ENCODE measurements at regions not wholly inside any gene's neighbourhood (a gene's known extent, or its start where the extent isn't known, plus 50 kb on each side); places are given as distances from the start of the nearest gene placed in this dataset.

DNA sequence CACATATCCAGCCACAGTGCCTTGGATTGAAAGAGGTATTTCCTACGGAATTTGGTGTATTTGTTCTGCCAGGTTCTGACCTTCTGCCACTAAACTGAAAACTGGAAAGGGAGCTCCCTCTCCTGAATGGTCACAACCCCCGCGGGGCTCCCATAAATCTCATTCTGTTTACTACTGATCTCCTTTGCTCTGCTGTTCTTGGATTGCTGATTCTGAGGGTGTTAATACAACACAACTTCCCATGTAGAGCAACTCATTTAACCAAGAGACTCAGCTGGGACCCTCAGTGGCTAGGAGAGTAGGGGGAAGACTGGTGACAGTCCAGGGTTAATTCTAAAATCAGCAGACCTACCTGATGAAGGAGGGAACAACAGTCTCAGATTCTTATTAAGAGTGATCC lies 662.9 kb downstream of the INHBA start:
- TF ChIP-seq CTCF (conservative IDR thresholded peaks at IDR 0.05 in 1 of 2, IDR thresholded peaks at IDR 0.05 in 1 of 2; ENCODE audit: extremely low read depth in 1 of 2, insufficient read depth in 1 of 2, low read depth in 1 of 2, low read length in 2 of 2) (no peak), EZH2 (IDR thresholded peaks at IDR 0.05; ENCODE audit: borderline replicate concordance, low read length) (no peak)
